ENCODE measurements at regions not wholly inside any gene's neighbourhood (a gene's known extent, or its start where the extent isn't known, plus 50 kb on each side); places are given as distances from the start of the nearest gene placed in this dataset.

DNA sequence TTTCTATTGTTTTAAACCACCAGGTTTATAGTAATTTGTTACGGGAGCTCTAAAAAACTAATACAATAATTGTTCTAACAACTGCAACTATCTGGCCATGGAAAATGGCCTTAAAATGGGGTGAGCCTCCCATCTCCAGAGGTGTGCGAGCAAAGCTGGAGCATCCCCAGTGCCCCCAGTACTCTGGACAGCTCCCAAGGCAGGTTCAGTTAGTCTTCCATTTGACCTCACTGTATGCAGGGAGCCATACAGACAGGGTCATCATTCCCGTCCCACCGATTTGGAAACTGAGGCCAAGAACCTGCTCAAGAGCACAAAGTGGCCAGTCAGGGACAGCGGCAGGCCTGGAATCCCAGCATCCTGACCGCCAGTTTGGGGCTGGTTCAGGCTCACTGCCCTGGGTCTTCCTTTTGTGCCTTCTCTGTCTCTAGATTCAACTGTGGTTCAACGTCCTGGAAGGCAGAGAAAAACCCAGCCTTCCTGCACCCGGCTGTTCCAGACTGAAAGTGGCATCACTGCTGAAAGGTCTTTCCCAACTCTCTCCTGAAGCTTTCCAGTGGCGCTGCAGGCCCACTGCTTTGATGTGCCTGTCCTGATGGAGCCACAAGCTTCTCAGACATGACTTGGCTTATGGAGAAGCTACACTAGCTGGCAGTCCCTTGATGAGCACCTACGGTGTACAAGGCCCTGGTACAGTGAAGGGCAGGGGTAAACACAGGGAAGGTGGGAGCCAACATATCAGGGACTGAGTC lies 76.6 kb upstream of the LINGO1 start:
- DNase-seq (ENCODE audit: low read depth): no peak

DNA sequence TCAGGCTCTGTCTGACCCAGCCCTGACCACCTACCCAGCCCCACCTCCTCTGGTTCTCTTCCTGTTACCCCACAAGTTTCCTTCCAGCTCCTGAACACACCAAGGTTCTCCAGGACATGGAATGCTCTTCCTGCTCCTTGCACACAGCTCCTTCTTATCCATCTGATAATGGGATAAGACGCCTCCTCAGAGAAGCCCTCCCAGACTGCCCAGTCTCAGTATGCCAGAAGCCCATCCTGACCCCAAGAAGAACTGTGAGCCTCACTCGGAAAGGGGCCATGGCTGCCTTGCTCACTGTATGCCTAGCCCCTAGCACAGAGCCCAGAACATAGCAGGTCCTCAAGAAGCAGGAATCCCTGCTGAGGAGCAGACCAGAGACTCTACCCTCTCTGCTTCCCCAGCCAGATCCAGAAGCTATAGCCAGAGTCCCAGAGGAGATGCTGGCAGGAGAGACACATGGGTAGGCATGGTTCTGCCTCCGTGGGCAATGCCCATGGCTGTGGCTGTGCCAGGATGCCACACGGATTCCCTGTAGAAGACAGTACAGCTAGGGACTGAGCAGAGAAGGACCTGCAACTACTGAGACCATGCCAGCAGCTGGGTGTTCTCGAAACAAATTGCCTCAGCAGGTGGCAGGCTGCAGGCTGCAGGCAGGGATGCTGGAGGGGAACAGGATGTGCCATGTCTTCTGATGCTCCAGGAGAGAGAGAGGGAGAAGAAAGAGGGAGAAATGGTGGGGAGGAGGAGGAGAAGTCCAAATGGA lies 74.0 kb upstream of the LINGO1 start:
- DNase-seq (ENCODE audit: low read depth): no peak

DNA sequence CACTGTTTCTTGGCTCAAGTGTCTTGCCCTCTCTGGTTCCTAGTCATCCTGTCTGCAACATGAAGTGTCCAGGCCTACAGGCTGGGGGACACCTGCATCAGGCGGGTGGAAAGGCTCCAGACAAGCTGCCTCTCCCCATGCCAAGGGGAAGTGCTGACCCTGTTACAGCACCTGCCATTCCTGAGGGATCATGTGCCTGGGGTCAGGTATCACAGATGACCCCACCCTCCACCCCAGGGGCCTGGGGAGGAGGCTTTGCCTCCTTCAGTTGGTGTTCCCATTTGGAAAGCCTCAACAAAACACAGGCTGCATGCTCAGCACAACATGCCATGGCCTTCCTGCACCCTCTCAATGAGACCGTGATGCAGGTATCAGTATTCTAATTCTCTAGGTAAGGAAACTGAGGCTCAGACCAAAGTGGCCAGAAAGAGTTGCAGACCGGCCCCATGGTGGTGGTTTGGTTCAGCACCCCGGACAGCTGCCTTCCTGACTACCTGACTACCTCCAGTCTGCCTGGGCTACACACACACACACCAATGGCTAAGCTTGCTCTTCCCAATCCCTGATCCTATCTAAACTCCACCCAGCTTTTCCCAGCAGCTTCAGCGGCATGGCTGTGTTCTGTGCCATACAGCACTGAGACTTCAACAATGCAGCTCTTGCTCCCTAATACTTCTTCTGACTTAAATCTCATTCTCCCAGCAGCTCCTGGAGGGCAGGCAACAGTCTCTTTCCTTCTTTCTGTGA lies 69.7 kb upstream of the LINGO1 start:
- no peak for DNase-seq (ENCODE audit: low read depth)

DNA sequence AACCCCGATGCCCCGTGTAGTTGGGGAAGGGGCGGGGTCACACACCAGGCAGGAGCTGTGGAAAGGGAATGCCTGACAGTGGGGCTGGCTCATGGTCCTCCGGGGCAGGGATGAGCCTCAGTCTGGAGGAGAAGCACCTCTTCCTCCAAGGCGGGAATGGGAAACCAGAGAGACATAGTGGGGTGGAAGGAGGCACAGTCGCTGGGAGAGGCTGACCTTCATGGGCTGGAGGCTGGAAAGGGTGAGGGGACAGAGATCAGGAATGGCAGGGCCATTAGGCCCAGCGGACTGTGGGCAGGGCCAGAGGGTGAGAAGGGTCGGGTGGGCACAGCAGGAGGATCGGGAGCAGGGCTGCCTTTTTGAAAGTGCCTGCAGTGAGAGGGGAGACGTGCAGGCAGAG lies 65.8 kb upstream of the LINGO1 start:
- DNase-seq (ENCODE audit: low read depth): no peak

DNA sequence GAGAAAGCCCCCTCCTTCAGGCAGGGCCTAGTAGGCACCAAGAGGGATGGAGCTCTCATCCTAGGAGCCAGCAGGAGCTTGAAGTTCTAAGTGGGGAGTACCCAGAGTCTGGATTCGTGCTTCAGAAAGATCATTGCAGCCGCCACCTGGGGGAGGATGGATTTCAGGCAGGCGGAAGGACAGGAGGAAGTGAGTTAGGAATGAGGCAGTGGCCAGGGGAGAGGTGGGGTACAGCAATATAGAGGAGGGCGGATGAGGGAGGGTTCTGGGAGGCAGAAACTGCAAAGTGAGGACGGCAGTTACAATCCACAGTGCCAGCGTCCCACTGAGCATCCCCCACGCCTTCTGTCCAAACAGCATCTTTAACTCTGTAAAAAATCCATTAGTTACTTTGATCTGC lies 65.2 kb upstream of the LINGO1 start:
- no peak for DNase-seq (ENCODE audit: low read depth)

DNA sequence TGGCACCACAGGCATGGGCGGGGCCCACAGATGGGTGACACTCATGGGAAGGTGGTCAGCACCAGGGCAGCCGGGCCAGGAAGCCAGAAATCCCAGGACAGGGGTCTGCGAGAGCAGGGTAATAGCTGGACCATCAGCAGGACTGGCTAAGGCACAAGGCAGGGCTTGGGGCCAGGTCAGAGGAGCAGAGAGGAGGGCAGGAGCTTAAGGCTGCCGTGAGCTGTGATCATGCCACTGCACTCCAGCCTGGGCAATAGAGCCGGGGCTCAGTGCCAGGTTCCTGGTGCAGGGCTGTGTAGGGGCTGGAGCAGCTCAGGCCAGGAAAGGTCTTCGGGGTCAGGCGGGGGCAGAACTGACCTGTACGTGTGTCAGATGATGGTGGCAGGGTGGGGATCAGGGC lies 64.2 kb upstream of the LINGO1 start:
- DNase-seq (ENCODE audit: low read depth): no peak

DNA sequence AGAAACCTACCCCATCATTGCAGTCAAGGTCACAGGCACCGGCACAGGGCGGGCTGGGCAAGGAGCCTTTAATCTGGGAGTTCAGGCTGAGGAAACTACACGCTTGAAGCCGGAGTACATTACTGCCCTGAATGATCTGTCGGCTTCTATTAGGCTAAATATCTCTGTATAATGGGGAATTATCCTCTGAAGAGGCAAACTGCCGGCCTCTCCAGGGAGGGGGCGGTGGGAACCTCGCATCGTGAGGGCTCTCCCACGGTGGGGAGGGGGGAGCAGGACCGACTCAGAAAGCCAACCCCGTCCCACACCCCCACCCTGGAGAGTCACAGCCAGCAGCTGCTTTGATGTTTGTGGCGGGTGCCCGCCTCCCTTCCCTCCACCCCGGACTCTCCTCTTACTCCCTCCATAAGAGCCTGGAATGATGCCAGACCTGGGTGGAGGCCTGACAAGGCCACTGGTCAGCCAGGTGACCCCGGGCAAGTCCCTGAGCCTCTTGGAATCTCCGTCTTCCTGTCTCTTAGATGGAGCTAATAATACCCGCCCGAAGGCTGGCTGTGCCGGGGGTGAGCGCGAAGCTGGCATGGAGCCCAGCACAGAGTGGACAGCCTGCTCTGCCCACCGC lies 63.4 kb upstream of the LINGO1 start:
- no peak for DNase-seq (ENCODE audit: low read depth)

DNA sequence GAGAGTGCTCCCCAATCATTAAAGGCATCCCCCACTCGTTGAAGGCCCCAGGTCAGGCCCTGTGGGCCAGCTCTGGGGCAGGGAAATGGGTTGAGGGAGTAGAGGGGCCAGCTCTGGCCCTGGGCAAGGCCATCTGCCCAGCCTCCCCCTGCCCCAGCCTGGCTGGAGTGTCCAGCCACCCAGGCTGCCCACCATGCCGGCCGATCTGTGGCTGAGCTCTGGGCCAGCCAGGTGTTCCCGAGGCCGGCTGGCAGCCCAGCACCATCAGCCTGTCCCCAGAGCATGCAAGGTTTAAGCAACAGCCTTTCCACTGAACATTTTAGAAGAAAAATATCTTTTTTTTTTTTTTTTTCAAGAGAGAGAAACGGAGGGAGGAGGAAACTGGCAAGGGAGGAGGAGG lies 62.8 kb upstream of the LINGO1 start:
- no peak for DNase-seq (ENCODE audit: low read depth)

DNA sequence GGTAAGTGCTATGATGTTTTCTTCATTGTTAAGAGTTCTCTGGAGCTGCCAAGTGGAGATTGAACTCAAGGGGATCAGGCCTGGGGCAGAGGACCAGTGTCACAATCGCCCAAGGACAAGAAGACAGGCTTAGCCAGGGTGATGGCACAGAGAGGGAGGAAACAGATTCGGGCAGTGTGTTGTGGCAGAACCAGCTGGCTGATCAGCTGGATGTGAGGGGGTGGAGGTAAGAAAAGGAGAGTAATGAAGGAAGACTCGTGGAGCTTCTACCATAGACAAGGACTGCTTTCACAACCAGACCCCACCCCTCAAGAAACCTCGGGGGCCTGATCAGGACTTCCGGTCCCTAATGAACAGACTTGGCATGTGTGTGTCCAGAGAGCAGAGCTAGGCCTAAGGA lies 60.9 kb upstream of the LINGO1 start:
- no peak for DNase-seq (ENCODE audit: low read depth)

DNA sequence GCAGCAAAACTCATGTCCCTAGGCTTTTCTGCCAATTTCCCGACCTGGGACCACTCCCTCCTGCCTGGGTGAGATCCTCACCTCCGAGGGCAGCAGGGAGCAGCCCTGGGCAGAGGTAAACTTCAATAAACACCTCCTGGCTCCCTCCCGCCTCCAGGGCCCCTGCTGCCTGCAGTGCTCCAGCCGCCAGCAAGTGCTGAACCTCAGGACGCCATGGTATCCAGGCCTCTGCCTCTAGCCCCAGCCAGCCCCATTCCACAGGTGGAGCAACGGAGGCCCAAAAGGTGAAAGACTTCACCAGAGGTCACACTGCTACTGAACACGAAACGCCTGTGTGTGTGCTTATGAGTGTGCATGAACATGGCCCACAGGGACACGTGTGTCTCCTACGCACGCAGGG lies 59.9 kb upstream of the LINGO1 start:
- no peak for DNase-seq (ENCODE audit: low read depth)

DNA sequence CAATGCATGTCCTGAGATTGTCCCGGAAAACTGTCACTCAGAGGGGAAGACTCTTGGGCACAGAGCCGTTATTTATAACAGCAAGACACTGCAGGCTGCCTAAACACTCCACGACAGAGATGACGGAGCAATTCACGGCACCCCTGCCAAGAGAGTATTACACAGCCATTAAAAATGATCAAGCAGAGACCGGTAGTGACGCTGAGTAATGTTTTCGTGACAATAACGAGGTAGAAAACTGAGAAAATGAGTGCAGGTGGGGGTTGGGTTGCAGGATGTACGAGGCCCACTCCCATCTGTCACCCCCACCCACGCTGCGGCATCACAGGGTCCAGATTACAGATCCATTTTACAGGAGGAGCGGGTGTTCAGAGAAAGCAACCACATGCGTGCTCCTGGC lies 58.9 kb upstream of the LINGO1 start:
- no peak for DNase-seq (ENCODE audit: low read depth)

DNA sequence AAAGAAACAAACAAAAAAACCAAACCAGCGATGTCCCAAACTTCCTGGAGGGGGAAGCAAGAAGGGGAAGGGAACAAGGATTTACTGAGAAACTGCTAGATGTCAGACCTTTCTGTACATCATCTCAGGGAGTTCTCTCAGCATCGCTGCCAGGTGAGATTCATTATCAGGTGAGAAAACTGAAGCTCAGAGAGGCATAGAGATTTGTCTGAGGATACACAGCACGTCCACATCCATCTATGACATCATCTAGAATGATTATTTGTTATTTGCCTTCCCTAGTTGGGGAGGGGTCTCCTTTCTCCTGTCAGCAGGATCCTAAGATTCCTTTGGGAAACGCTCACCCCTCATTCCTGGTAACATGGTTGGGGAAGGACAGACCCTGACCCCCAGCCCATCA lies 57.1 kb upstream of the LINGO1 start:
- no peak for DNase-seq (ENCODE audit: low read depth)

DNA sequence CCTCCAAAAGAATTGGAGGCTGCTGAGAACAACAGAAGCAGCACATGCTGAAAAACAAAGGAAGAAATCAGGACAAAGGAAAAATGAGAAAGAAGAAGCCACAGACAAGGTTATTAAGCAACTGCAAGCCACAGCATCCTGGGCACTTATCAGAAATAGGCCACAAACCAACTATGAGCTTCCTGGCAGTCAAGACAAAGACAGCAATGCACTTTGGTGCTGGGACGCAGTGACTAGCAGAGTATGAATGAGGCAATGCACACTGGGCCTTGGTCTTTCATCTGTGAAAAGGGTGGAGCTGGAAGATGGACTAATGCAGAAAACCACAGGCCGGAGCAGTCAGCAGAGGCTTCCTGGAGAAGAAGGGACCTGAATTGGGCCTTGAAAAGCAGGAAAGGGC lies 56.0 kb upstream of the LINGO1 start:
- DNase-seq (ENCODE audit: low read depth): no peak

DNA sequence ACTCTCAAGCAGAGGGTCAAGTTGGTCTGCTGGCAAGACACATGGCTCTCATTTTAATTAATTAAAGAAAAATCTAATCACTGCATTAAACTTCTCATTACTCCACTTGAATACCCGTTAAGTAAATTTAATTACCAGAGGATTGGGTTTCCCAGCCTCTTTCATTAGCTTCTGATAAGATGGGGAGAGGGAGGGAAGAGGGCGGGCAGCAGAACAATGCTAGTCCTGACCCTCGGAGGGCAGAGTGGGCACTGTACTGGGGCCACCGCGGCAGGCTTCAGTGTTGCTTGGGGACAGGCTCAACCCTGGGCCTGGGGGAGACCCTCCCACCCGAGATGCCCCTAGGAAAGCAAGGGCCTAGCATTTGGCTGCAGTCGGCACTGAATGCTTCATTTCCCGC lies 55.6 kb upstream of the LINGO1 start:
- no peak for DNase-seq (ENCODE audit: low read depth)

DNA sequence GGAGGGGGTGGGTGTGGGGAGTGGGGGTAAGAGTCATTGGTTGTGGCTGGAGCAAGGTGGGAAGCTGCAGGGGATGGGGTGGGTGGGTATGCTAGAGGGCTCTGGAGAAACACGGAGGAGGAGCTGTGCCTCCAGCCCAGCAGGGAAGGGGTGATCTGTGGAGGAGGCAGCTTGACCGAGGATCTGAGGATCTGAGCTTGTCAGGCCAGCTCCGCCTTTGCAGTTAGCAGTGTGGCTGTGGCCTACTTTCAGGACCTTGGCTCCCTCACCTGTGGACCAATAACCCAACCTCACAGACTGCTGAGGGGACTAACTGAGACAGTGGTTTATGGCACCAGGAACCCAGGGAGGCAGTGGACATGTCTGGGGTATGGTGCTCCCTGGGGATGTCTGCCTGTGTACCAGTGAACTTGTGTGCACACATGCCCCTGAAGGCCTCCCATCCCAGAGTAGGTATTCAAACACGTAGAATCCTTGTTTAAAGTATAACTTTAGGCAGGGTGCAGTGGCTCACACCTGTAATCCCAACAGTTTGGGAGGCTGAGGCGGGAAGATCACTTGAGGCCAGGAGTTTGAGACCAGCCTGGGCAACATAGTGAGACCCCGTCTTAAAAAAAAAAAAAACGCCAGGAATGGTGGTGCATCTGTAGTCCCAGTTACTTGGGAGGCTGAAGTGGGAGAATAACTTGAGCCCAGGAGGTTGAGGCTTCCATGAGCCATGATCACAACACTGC lies 52.5 kb upstream of the LINGO1 start:
- DNase-seq (ENCODE audit: low read depth): no peak

DNA sequence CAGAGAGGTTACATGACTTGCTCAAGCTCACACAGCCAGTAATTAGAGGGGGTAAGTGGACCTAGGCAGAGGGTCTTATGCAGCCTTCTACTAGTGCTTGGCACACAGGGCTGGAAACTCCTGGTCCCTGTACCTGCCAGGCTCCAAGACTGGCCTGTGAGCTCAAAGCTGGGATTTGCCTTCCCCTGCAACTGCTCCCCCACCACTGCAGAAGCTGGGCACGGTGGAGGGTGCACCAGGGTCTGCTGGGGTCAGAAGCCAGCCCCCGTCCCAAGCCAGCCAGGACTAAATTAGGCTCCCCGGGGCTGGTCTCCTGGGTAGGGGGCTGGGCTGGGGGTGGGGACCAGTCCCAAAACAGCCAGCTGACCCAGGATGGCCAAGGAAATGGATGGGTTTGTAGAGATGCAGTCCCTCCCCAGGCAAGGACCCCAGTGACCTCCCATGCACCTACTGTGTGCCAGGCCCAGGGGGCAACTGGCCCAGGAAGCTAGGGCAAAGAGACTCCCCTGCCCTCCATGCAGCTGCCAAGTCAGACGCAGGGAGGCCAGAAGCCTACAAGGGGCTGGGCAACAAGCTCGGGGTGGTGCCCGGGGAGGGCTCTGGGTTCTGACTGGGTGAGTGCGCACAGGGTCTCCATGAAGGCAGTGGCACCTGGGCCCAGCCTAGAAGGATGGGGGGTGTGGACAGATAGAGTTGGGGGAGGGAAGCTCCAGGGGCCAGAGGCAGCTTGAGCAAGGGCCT lies 51.8 kb upstream of the LINGO1 start:
- no peak for DNase-seq (ENCODE audit: low read depth)

DNA sequence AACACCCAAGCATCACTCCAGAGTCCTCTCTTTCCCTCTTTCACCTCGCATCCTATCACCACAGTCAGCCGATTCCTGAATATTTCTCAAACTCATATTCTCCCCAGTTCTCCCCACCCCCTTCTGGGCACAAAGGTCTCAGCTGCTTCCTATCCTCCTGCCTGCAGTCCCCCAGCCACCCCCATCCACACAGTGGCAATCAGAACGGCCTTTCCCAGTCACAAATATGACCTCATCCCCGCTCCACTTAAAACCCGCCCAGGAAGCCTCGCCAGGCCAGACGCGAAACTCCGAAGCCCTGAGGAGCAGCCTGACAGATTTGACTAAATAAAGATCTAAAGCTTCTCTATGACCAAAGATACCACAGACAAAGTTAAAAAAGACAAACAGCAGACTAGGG lies 49.9 kb upstream of the LINGO1 start:
- no peak for DNase-seq (ENCODE audit: low read depth)

Data from CMK (cell line).